Heart right ventricle (tissue), 16 donors: ENCODE measurements at regions not wholly inside any gene's neighbourhood (a gene's known extent, or its start where the extent isn't known, plus 50 kb on each side); places are given as distances from the start of the nearest gene placed in this dataset.

Experiments used
- ATAC-seq, 8 donors: fragments of 200-7000 bp; cut with Tn5 transposase; one replicate each; pipeline ENCODE4 v1.9.1; 2020; ENCODE audit warnings: mild to moderate bottlenecking in 8 of 8, moderate library complexity in 8 of 8, moderate number of reproducible peaks in 1 of 8
- DNase-seq, 2 donors: peaks; one replicate each; pipeline ENCODE4 v3.0.0-alpha.2; 2020
- H3K27ac ChIP-seq, 10 donors: fragments of 200-600 bp; sonication (generic) in 2 of 10; one replicate each; pipeline versions ENCODE4 v1.5.0 to v1.8.0; 2020 to 2022; ENCODE audit warnings: mild to moderate bottlenecking in 3 of 10
- H3K27me3 ChIP-seq, 7 donors: fragments of 200-600 bp; one replicate each; pipeline ENCODE4 v1.8.0; 2021 to 2022; ENCODE audit warnings: mild to moderate bottlenecking in 2 of 7
- H3K36me3 ChIP-seq, 9 donors: fragments of 200-600 bp; sonication (generic) in 1 of 9; one replicate each; pipeline versions ENCODE4 v1.5.0 to v1.8.0; 2020 to 2022; ENCODE audit warnings: mild to moderate bottlenecking in 2 of 9
- H3K4me1 ChIP-seq, 9 donors: fragments of 200-600 bp; sonication (generic) in 1 of 9; one replicate each; pipeline versions ENCODE4 v1.5.0 to v1.8.0; 2020 to 2022; ENCODE audit warnings: mild to moderate bottlenecking in 4 of 9
- H3K4me3 ChIP-seq, 10 donors: fragments of 200-600 bp; sonication (generic) in 2 of 10; one replicate each; pipeline versions ENCODE4 v1.5.0 to v1.8.0; 2020 to 2022; ENCODE audit warnings: mild to moderate bottlenecking in 7 of 10, moderate library complexity in 2 of 10
- H3K9me3 ChIP-seq, 11 donors: fragments of 200-600 bp in 10 of 11; sonication (generic) in 2 of 11; one replicate each; pipeline versions ENCODE4 v1.5.0 to v1.8.0; 2013 to 2022; ENCODE audit warnings: mild to moderate bottlenecking in 2 of 11, control low read depth in 1 of 11, moderate library complexity in 1 of 11
- WGBS, 2 donors: extraction: QIAGEN DNeasy Blood & Tissue Kit; methylation state at CpG; one replicate each; pipeline ENCODE4 v1.1.7; 2013; ENCODE audit warnings: inconsistent platforms in 1 of 2; 5-methylcytosine and 5-hydroxymethylcytosine counted together
- intact Hi-C, 10 donors: fragments of 100-400 bp; cut with DNase I; formaldehyde crosslinking; loops; one replicate each; pipeline versions ENCODE4 v1.11.1 to v1.14.2; 2022
- TF ChIP-seq, protein P1 (sequence below), 9 donors: fragments of 200-600 bp; sonication (generic) in 2 of 9; IDR thresholded peaks; one replicate each; pipeline versions ENCODE4 v1.5.0 to v1.8.0; 2021 to 2022; ENCODE audit warnings: antibody characterized with exemption in 9 of 9, mild to moderate bottlenecking in 5 of 9, moderate library complexity in 1 of 9
- donor health status: Arrhythmogenic right ventricular cardiomyopathy.
- donor health status: ischemic (EF 13 %, LVEDD 7.1; RV severe dilation, severe dysfunction).
- donor health status: healthy with polysubstance abuse.
- donor health status: DM: no; HTN: yes; CAD: no.
- donor health status: DM: no; HTN: no; CAD: no.
- donor health status: ischemic (EF 25% LVEDD 6.9; RV normal size, moderate dysfunction).
- donor health status: ischemic (EF 25% LVEDD 5.7; RV mildly dilated, moderate dysfunction).
- donor health status: healthy.
- donor health status: DM: yes; HTN: yes; CAD: no.
- donor health status: Ischemic cardiomyopathy.
- donor health status: ischemic (EF 35%, LVEDD 5.7; RV mildly dilated, moderate dysfunction).
- donor health status: nonischemic (EF 11% LVEDD 7.7; RV severe dilation, severe dysfunction).
- donor health status: DM: yes; HTN: yes; CAD: no.
- donor health status: PGD.
- donor health status: ischemic (EF 29% LVEDD 5.4; RV normal size, mild dysfunction).
- donor health status: nonischemic (EF 23%, LVEDD 6.1; RV moderate dilation, normal function).

DNA sequence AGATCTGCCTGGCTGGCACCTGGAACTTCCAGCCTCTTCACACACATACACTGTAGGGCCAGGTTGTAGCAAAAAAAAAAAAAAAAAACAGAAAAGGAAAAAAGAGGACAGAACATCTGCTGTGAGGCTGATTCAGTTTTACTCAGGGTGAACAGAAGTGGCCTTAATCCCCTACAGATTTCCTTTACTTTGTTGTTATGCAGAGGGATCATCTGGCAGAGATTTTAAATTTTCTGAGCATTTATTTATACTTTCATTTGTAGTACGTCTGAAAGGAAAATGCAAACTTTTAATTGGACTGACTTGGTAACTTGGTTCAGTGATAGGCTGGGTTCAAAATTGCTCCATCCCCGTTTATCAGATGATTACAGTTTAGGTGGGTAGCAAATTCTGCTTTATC is 50.8 kb upstream of the PRICKLE1 start:
- Histone ChIP-seq H3K9me3 (no peaks in the 10 kb centered on the region), H3K27me3 (no peaks in the 10 kb centered on the region), H3K4me1 (no peaks in the 10 kb centered on the region), H3K4me3 (no peak overlapping the region), H3K36me3 (no peaks in the 10 kb centered on the region), H3K27ac (no peak overlapping the region)
- DNase-seq = no peak
- no peak for ATAC-seq
- TF ChIP-seq, protein P1, sequence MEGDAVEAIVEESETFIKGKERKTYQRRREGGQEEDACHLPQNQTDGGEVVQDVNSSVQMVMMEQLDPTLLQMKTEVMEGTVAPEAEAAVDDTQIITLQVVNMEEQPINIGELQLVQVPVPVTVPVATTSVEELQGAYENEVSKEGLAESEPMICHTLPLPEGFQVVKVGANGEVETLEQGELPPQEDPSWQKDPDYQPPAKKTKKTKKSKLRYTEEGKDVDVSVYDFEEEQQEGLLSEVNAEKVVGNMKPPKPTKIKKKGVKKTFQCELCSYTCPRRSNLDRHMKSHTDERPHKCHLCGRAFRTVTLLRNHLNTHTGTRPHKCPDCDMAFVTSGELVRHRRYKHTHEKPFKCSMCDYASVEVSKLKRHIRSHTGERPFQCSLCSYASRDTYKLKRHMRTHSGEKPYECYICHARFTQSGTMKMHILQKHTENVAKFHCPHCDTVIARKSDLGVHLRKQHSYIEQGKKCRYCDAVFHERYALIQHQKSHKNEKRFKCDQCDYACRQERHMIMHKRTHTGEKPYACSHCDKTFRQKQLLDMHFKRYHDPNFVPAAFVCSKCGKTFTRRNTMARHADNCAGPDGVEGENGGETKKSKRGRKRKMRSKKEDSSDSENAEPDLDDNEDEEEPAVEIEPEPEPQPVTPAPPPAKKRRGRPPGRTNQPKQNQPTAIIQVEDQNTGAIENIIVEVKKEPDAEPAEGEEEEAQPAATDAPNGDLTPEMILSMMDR (IDR thresholded peaks at IDR 0.05) = no peak
- 78 to 83% methylated on average over 2 of the region's 2 CpGs for WGBS, 2 donors
- intact Hi-C loops = no loop called here

DNA sequence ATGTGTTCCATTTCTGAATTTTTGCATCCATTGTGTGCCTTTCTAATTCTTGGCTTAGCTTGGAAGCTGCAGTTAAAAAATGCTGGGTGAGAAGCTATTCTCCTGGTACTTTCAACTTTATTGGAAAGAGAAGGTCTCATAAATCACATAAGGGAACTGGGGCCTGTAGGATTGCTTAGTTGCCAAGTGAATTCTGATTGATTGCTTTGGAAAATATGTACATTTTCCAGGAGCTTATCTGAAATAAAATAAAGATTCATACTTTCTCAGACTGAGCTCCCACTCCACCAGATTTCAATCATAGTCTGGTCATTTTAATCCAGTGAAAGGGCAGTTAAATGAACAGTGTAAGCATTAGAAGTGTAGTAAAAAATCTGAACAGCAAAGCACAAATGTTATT is 50.0 kb upstream of the PRICKLE1 start:
- no peak for DNase-seq

More for the DNA sequence above, 50.0 kb upstream of the PRICKLE1 start:
- Histone ChIP-seq H3K36me3 (no peaks in the 10 kb centered on the region), H3K27me3 (no peaks in the 10 kb centered on the region), H3K4me1 (no peaks in the 10 kb centered on the region), H3K27ac (no peak overlapping the region), H3K9me3 (no peaks in the 10 kb centered on the region), H3K4me3 (no peak overlapping the region)
- no peak for ATAC-seq
- intact Hi-C loops = loop anchor here in 1 of 10 donors (10.0 kb wide), 1 partner anchor 915 kb away; no protein-coding TSS in a partner anchor
- TF ChIP-seq, protein P1 (IDR thresholded peaks at IDR 0.05) = no peak
